SK-N-SH (cell line): ENCODE measurements at regions not wholly inside any gene's neighbourhood (a gene's known extent, or its start where the extent isn't known, plus 50 kb on each side); places are given as distances from the start of the nearest gene placed in this dataset.

Experiments used
- CTCF ChIA-PET: fragments of 300-600, 350-600 bp; formaldehyde crosslinking; extraction: SDS; loops from one replicate; lab custom pipeline; 2021; lab: Yijun Ruan, JAX
- POLR2A ChIA-PET: fragments of 350-600 bp; sonication (Branson Sonifier 250); formaldehyde crosslinking; extraction: SDS; loops from one replicate; lab custom pipeline; 2020; ENCODE audit warnings: antibody characterized with exemption, inconsistent platforms; lab: Yijun Ruan, JAX
- DNase-seq: peaks from one replicate; pipeline ENCODE4 v3.0.0; 2012
- H2AFZ ChIP-seq: fragments of 200-600 bp; sonication (generic); 2 replicates; pipeline ENCODE4 v1.8.1; 2016; ENCODE audit warnings: antibody characterized with exemption, mild to moderate bottlenecking, low read depth
- H3F3A ChIP-seq: fragments of 200-600 bp; sonication (generic); replicated peaks from 2 replicates; pipeline ENCODE3; 2016; ENCODE audit warnings: antibody characterized with exemption, mild to moderate bottlenecking; ENCODE audit not compliant: insufficient read depth
- H3K27ac ChIP-seq, 2 experiments: fragments of 200-500 bp in 1 of 2; fragments of 200-600 bp in 1 of 2; sonication (Bioruptor generic) in 1 of 2; sonication (generic), shearing (Covaris generic) in 1 of 2; 2 replicates each; pipeline versions ENCODE4 v1.5.1 to v1.6.1; 2014 to 2016; ENCODE audit warnings: low read depth in 2 of 2, inconsistent platforms in 1 of 2, low read length in 1 of 2, mild to moderate bottlenecking in 1 of 2, mixed read lengths in 1 of 2
- H3K27me3 ChIP-seq: fragments of 200-600 bp; sonication (generic), shearing (Covaris generic); 2 replicates; pipeline ENCODE4 v1.6.1; 2016; ENCODE audit warnings: mixed run types; ENCODE audit not compliant: insufficient read depth
- H3K36me3 ChIP-seq, 2 experiments: fragments of 200-500 bp in 1 of 2; fragments of 200-600 bp in 1 of 2; sonication (Bioruptor generic) in 1 of 2; sonication (generic) in 1 of 2; replicated peaks in 1 of 2; 2 replicates each; pipeline versions ENCODE3 to v1.5.1; 2014 to 2016; ENCODE audit warnings: low read length in 1 of 2, mild to moderate bottlenecking in 1 of 2; ENCODE audit not compliant: insufficient read depth in 2 of 2, control insufficient read depth in 1 of 2
- H3K4me1 ChIP-seq, 2 experiments: fragments of 200-500 bp in 1 of 2; fragments of 200-600 bp in 1 of 2; sonication (Bioruptor generic) in 1 of 2; sonication (generic), shearing (Covaris generic) in 1 of 2; 2 replicates each; pipeline versions ENCODE4 v1.5.1 to v1.6.1; 2014 to 2016; ENCODE audit warnings: low read depth in 1 of 2, low read length in 1 of 2, mixed run types in 1 of 2; ENCODE audit not compliant: insufficient read depth in 2 of 2, control insufficient read depth in 1 of 2
- H3K4me2 ChIP-seq: fragments of 200-600 bp; sonication (generic), shearing (Covaris generic); 2 replicates; pipeline ENCODE4 v1.6.1; 2017; ENCODE audit warnings: mixed run types
- H3K4me3 ChIP-seq, 2 experiments: fragments of 200-500 bp in 1 of 2; fragments of 200-600 bp in 1 of 2; sonication (Bioruptor generic) in 1 of 2; sonication (generic), shearing (Covaris generic) in 1 of 2; 2 replicates each; pipeline versions ENCODE4 v1.5.1 to v1.8.1; 2014 to 2016; ENCODE audit warnings: low read depth in 2 of 2, inconsistent platforms in 1 of 2, low read length in 1 of 2, mild to moderate bottlenecking in 1 of 2, mixed read lengths in 1 of 2, moderate library complexity in 1 of 2
- H3K79me2 ChIP-seq: fragments of 200-600 bp; sonication (generic); 2 replicates; pipeline ENCODE4 v1.8.1; 2017; ENCODE audit warnings: mild to moderate bottlenecking; ENCODE audit not compliant: insufficient read depth
- H3K9ac ChIP-seq: fragments of 200-600 bp; sonication (generic); 2 replicates; pipeline ENCODE4 v1.6.1; 2017; ENCODE audit warnings: mixed run types
- H3K9me2 ChIP-seq: fragments of 200-600 bp; sonication (generic); 2 replicates; pipeline ENCODE4 v1.6.1; 2017; ENCODE audit warnings: mixed run types
- H3K9me3 ChIP-seq: fragments of 200-600 bp; sonication (generic); 2 replicates; pipeline ENCODE4 v1.6.1; 2017; ENCODE audit warnings: mixed run types, mild to moderate bottlenecking, moderate library complexity
- H4K20me1 ChIP-seq: fragments of 200-600 bp; sonication (generic); 2 replicates; pipeline ENCODE4 v1.6.1; 2017; ENCODE audit warnings: mild to moderate bottlenecking, mixed run types; ENCODE audit not compliant: insufficient read depth
- EZH2phosphoT487 ChIP-seq: fragments of 200-600 bp; sonication (generic); IDR thresholded peaks from 2 replicates; pipeline ENCODE4 v1.6.1; 2017; ENCODE audit warnings: low read depth, mixed run types, mild to moderate bottlenecking, antibody characterized with exemption, moderate library complexity, borderline replicate concordance
- FOXM1 ChIP-seq: IDR thresholded peaks from 2 replicates; pipeline ENCODE4 v1.4.0; 2012; ENCODE audit warnings: low read depth, mild to moderate bottlenecking
- GABPA ChIP-seq: IDR thresholded peaks from 2 replicates; pipeline ENCODE4 v1.4.0; 2012; ENCODE audit warnings: low read depth, mild to moderate bottlenecking
- GATA2 ChIP-seq: sonication (generic); formaldehyde crosslinking; IDR thresholded peaks from 2 replicates; pipeline ENCODE4 v1.5.0; 2020; ENCODE audit warnings: mild to moderate bottlenecking, missing genetic modification reagents
- JUND ChIP-seq: IDR thresholded peaks from 2 replicates; pipeline ENCODE4 v1.4.0; 2012
- MAX ChIP-seq: IDR thresholded peaks from 2 replicates; pipeline ENCODE4 v1.4.0; 2012; ENCODE audit warnings: low read depth
- PBX3 ChIP-seq: IDR thresholded peaks from 2 replicates; pipeline ENCODE4; 2012
- POLR2AphosphoS5 ChIP-seq: IDR thresholded peaks from 2 replicates; pipeline ENCODE4 v1.6.1; 2012; ENCODE audit warnings: low read depth, low read length
- RCOR1 ChIP-seq: fragments of 150-350 bp; IDR thresholded peaks from 2 replicates; pipeline ENCODE4 v1.6.1; 2017; ENCODE audit warnings: antibody characterized with exemption, low read length
- REST ChIP-seq: IDR thresholded peaks from 2 replicates; pipeline ENCODE4 v1.6.1; 2012; ENCODE audit warnings: mild to moderate bottlenecking, low read depth, low read length, moderate library complexity
- RFX5 ChIP-seq: IDR thresholded peaks from 2 replicates; pipeline ENCODE4 v1.6.1; 2012; ENCODE audit warnings: mild to moderate bottlenecking, improper control_type of control experiment, low read length
- SMC3 ChIP-seq: IDR thresholded peaks from 2 replicates; pipeline ENCODE4 v1.6.1; 2012; ENCODE audit warnings: low read depth, low read length, improper control_type of control experiment
- TAF1 ChIP-seq: IDR thresholded peaks from 2 replicates; pipeline ENCODE4 v1.6.1; 2012; ENCODE audit warnings: low read depth, mild to moderate bottlenecking, low read length, moderate library complexity, borderline replicate concordance
- TEAD4 ChIP-seq: IDR thresholded peaks from 2 replicates; pipeline ENCODE4 v1.4.0; 2012; ENCODE audit warnings: mild to moderate bottlenecking, borderline replicate concordance; ENCODE audit not compliant: insufficient read depth
- WGBS: methylation state at CpG from one replicate; pipeline ENCODE4 v1.1.6; 2017; ENCODE audit warnings: low lambda C conversion rate; 5-methylcytosine and 5-hydroxymethylcytosine counted together
- TF ChIP-seq, protein P1 (sequence below): fragments of 200-600 bp; sonication (generic); IDR thresholded peaks from 2 replicates; pipeline ENCODE4 v1.6.1; 2017; ENCODE audit warnings: antibody characterized with exemption, mild to moderate bottlenecking, moderate library complexity
- TF ChIP-seq, protein P2 (sequence below): IDR thresholded peaks from 2 replicates; pipeline ENCODE4 v1.4.0; 2012; ENCODE audit warnings: low read depth, borderline replicate concordance

DNA sequence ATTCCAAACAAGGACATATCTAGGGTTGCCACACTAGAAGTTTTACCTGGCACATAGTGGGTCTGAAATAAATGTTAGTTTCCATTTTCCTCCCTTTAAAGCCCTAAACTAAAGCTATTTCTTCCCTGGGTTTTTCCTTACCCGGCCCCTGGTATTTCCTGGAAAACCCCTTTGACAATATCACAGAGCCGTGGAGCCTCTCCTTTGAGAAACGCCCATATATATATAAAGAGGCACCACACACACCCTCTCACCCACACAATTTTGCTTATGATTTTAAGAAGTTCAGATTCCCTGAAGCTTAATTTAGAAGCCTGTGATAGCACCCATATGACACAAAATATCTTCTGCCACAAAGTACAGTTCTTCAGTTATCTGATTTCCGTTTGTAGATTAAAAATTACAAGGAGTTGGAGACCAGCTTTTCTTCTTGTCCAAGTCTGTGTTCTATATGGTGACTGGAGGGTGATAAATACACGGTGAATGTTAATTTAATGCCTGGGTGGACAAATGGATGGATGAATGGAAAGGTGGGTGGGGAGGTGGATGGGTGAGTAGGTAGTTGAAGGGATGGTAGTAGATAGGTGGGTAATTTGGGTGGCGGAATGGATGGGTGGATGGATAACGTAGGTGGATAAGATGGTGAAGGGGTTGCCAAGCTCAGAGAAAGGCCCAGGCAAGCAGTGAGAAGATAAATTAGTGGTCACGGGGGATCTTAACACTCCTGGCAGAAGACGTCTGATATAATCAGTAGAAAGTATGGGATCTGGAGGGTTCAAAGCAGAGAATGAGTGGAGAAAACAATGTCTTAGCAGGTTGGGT lies 154.4 kb upstream of the FGGY start:
- TF ChIP-seq MAX: no peak
- no peak for TF ChIP-seq TAF1
- TF ChIP-seq JUND: no peak
- TF ChIP-seq GATA2 (CRISPR knock-in tag): no peak
- TF ChIP-seq, all 33 proteins: peak for 0
- H4K20me1 ChIP-seq: no peaks in the 10 kb centered on the region
- H3K36me3 ChIP-seq: no peaks in the 10 kb centered on the region
- ChIA-PET CTCF (interaction anchor here (0.7 kb wide), 1 partner anchor 71 kb away, joined by 5 read pairs; no protein-coding TSS in a partner anchor), POLR2A (no interaction called here)
- H3F3A ChIP-seq: peaks cover 30% of the 10 kb centered on the region
- no peak overlapping the region for H2AFZ ChIP-seq
- H3K27me3 ChIP-seq: no peaks in the 10 kb centered on the region
- DNase-seq: no peak
- peak overlapping the region; percentile 42 for H3K9ac ChIP-seq
- WGBS: 64% methylated on average over 9 of the region's 9 CpGs
- H3K79me2 ChIP-seq: no peaks in the 10 kb centered on the region
- no peaks in the 10 kb centered on the region for H3K9me3 ChIP-seq
- H3K4me3 ChIP-seq: no peak overlapping the region
- H3K4me1 ChIP-seq: peaks cover 2 to 33% of the 10 kb centered on the region in 2 experiments; a peak in 3 of 4 replicates
- H3K9me2 ChIP-seq: no peaks in the 10 kb centered on the region
- peak overlapping the region; percentile 62 to 95; a peak in 3 of 4 replicates for H3K27ac ChIP-seq
- H3K4me2 ChIP-seq: peak overlapping the region; percentile 38

DNA sequence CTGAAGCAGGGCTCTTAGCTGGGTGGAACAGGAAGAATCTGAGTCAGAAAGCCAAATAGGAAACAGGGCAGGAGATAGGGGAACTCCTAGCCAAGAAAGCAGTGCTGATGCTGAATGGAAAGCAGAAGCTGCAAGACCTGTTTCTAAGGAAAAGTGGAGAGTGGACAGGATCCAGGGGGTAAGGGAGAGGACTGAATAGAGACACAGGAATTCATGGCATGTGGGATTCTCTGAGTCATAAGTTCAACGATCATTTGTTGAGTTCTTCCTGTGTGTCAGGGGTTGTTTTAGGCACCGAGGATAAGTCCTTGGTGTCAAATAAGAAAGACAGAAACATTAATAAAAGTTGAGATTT lies 153.8 kb upstream of the FGGY start:
- Histone ChIP-seq H3K9me3 (no peaks in the 10 kb centered on the region), H4K20me1 (no peaks in the 10 kb centered on the region), H3F3A (peaks cover 30% of the 10 kb centered on the region), H3K4me3 (no peak overlapping the region; a peak in 1 of 4 replicates), H3K9me2 (no peaks in the 10 kb centered on the region), H3K27ac (peak overlapping the region; percentile 67 to 95; a peak in 3 of 4 replicates), H3K4me2 (peak overlapping the region; percentile 38), H3K36me3 (no peaks in the 10 kb centered on the region), H3K79me2 (no peaks in the 10 kb centered on the region), H2AFZ (no peak overlapping the region), H3K4me1 (peaks cover 2 to 33% of the 10 kb centered on the region in 2 experiments; a peak in 3 of 4 replicates), H3K27me3 (no peaks in the 10 kb centered on the region), H3K9ac (peak overlapping the region; percentile 51)
- POLR2A ChIA-PET: no interaction called here
- CTCF ChIA-PET: interaction anchor here (0.7 kb wide), 1 partner anchor 71 kb away, joined by 5 read pairs; no protein-coding TSS in a partner anchor
- DNase-seq: no peak
- 3% methylated on average over 2 of the region's 2 CpGs for WGBS
- no peak for TF ChIP-seq RCOR1
- peak; percentile 71 for TF ChIP-seq POLR2AphosphoS5
- peak; percentile 78; the same call in 1 of the 2 replicates for TF ChIP-seq REST
- TF ChIP-seq MAX: peak; percentile 75
- no peak for TF ChIP-seq SMC3
- TF ChIP-seq, protein P1, sequence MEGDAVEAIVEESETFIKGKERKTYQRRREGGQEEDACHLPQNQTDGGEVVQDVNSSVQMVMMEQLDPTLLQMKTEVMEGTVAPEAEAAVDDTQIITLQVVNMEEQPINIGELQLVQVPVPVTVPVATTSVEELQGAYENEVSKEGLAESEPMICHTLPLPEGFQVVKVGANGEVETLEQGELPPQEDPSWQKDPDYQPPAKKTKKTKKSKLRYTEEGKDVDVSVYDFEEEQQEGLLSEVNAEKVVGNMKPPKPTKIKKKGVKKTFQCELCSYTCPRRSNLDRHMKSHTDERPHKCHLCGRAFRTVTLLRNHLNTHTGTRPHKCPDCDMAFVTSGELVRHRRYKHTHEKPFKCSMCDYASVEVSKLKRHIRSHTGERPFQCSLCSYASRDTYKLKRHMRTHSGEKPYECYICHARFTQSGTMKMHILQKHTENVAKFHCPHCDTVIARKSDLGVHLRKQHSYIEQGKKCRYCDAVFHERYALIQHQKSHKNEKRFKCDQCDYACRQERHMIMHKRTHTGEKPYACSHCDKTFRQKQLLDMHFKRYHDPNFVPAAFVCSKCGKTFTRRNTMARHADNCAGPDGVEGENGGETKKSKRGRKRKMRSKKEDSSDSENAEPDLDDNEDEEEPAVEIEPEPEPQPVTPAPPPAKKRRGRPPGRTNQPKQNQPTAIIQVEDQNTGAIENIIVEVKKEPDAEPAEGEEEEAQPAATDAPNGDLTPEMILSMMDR: no peak
- TF ChIP-seq TAF1: peak; percentile 56; the same call in 1 of the 2 replicates
- no peak for TF ChIP-seq EZH2phosphoT487
- peak; percentile 39 for TF ChIP-seq GABPA
- no peak for TF ChIP-seq RFX5
- peak; percentile 82; the same call in 1 of the 2 replicates for TF ChIP-seq FOXM1
- TF ChIP-seq PBX3: peak; percentile 95
- TF ChIP-seq TEAD4: peak; percentile 98
- TF ChIP-seq, protein P2, sequence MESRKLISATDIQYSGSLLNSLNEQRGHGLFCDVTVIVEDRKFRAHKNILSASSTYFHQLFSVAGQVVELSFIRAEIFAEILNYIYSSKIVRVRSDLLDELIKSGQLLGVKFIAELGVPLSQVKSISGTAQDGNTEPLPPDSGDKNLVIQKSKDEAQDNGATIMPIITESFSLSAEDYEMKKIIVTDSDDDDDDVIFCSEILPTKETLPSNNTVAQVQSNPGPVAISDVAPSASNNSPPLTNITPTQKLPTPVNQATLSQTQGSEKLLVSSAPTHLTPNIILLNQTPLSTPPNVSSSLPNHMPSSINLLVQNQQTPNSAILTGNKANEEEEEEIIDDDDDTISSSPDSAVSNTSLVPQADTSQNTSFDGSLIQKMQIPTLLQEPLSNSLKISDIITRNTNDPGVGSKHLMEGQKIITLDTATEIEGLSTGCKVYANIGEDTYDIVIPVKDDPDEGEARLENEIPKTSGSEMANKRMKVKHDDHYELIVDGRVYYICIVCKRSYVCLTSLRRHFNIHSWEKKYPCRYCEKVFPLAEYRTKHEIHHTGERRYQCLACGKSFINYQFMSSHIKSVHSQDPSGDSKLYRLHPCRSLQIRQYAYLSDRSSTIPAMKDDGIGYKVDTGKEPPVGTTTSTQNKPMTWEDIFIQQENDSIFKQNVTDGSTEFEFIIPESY: peak; percentile 83
